ENCODE measurements at regions not wholly inside any gene's neighbourhood (a gene's known extent, or its start where the extent isn't known, plus 50 kb on each side); places are given as distances from the start of the nearest gene placed in this dataset.

DNA sequence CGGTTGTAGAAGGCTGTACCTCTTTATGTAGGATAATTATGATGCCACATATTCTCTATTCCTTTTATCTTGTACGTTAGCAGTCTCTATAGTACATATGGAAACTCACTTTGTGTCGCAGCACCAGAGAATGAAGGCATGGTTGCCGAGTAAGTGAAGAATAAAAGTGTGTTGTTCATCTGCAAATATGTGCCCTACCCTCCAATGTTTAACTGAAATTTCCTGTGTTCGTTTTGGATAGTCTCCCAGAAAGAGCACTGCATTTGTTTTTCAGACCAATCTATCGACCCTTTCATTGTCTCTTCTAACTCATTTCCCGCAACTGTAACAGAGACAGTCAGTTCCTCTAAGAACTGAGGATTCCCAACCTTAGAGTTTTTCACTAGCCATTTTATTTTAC is 592.8 kb downstream of the TUSC7 start:
- Histone ChIP-seq H3K4me3 (ENCODE audit: insufficient read depth in 1 of 2, low read depth in 1 of 2, low read length in 2 of 2) (no peak overlapping the region), H2BK15ac (ENCODE audit: low read depth, poor library complexity, severe bottlenecking) (no peak overlapping the region), H3K4ac (ENCODE audit: low read depth in 1 of 2, low read length in 2 of 2) (no peak overlapping the region), H3K27ac (ENCODE audit: low read length, poor library complexity, severe bottlenecking) (no peak overlapping the region), H2AFZ (ENCODE audit: low read depth, low read length) (no peak overlapping the region), H3K18ac (ENCODE audit: low read depth in 1 of 2, low read length in 2 of 2) (no peak overlapping the region), H3K23ac (ENCODE audit: low read length in 2 of 2) (no peak overlapping the region), H2BK12ac (ENCODE audit: low read length in 2 of 2) (no peak overlapping the region), H3K79me1 (replicated peaks; ENCODE audit: low read length, poor library complexity, severe bottlenecking) (no peaks in the 10 kb centered on the region), H2BK5ac (ENCODE audit: low read depth, low read length, poor library complexity, severe bottlenecking) (no peak overlapping the region), H4K8ac (ENCODE audit: low read length) (no peak overlapping the region), H3K36me3 (ENCODE audit: control insufficient read depth in 1 of 2, insufficient read depth in 2 of 2, low read depth in 1 of 2, low read length in 2 of 2) (no peaks in the 10 kb centered on the region), H2AK5ac (ENCODE audit: low read length, severe bottlenecking) (no peak overlapping the region), H3K4me2 (ENCODE audit: low read length, poor library complexity, severe bottlenecking) (no peak overlapping the region), H3K9ac (ENCODE audit: low read length) (no peak overlapping the region), H3K14ac (ENCODE audit: low read length in 2 of 2) (no peak overlapping the region), H2BK120ac (ENCODE audit: low read depth, low read length) (no peak overlapping the region), H3K4me1 (ENCODE audit: control insufficient read depth, insufficient read depth, low read depth, low read length) (no peaks in the 10 kb centered on the region), H4K91ac (ENCODE audit: low read length) (no peak overlapping the region), H3K27me3 (ENCODE audit: control insufficient read depth in 1 of 2, insufficient read depth in 1 of 2, low read length in 2 of 2) (no peaks in the 10 kb centered on the region), H3K9me3 (ENCODE audit: control insufficient read depth, low read length) (no peaks in the 10 kb centered on the region)
- 88% methylated on average over 5 of the region's 7 CpGs for WGBS
- DNase-seq: no peak

DNA sequence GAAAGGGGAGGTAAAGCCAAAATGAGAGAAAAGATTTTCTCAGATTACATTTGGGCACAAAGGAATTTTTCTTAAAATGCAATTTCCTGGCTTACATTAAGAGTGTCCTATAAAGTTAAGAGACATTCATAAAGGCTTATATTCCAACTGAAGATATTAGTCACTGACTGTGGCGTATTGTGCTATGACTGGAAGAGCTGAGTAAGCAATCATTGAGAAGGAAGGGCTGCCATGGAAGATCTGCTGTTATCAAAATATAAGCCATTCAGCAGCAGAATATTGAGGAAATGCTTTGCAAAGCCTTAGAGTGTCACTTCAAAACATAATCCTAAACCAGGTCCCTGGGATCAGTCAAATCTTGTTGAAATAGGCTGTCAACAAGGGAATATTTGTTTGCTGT is 593.9 kb downstream of the TUSC7 start:
- no peak overlapping the region for H2AFZ ChIP-seq (ENCODE audit: low read depth, low read length)
- H2BK5ac ChIP-seq (ENCODE audit: low read depth, low read length, poor library complexity, severe bottlenecking): no peak overlapping the region
- no peak overlapping the region for H3K18ac ChIP-seq (ENCODE audit: low read depth in 1 of 2, low read length in 2 of 2)
- H3K14ac ChIP-seq (ENCODE audit: low read length in 2 of 2): no peak overlapping the region
- no peak overlapping the region for H2AK5ac ChIP-seq (ENCODE audit: low read length, severe bottlenecking)
- no peak overlapping the region for H2BK120ac ChIP-seq (ENCODE audit: low read depth, low read length)
- H3K23ac ChIP-seq (ENCODE audit: low read length in 2 of 2): no peak overlapping the region
- H2BK15ac ChIP-seq (ENCODE audit: low read depth, poor library complexity, severe bottlenecking): no peak overlapping the region
- no peaks in the 10 kb centered on the region for H3K4me1 ChIP-seq (ENCODE audit: control insufficient read depth, insufficient read depth, low read depth, low read length)
- no peaks in the 10 kb centered on the region for H3K9me3 ChIP-seq (ENCODE audit: control insufficient read depth, low read length)
- no peak for DNase-seq
- H4K8ac ChIP-seq (ENCODE audit: low read length): no peak overlapping the region
- no peak overlapping the region for H2BK12ac ChIP-seq (ENCODE audit: low read length in 2 of 2)
- no peak overlapping the region for H3K4me3 ChIP-seq (ENCODE audit: insufficient read depth in 1 of 2, low read depth in 1 of 2, low read length in 2 of 2)
- no peak overlapping the region for H3K9ac ChIP-seq (ENCODE audit: low read length)
- no peaks in the 10 kb centered on the region for H3K27me3 ChIP-seq (ENCODE audit: control insufficient read depth in 1 of 2, insufficient read depth in 1 of 2, low read length in 2 of 2)
- H3K4ac ChIP-seq (ENCODE audit: low read depth in 1 of 2, low read length in 2 of 2): no peak overlapping the region
- no peaks in the 10 kb centered on the region for H3K36me3 ChIP-seq (ENCODE audit: control insufficient read depth in 1 of 2, insufficient read depth in 2 of 2, low read depth in 1 of 2, low read length in 2 of 2)
- no peaks in the 10 kb centered on the region for H3K79me1 ChIP-seq (replicated peaks; ENCODE audit: low read length, poor library complexity, severe bottlenecking)
- H3K4me2 ChIP-seq (ENCODE audit: low read length, poor library complexity, severe bottlenecking): no peak overlapping the region
- WGBS: 88% methylated on average over 1 of the region's 1 CpG
- H3K27ac ChIP-seq (ENCODE audit: low read length, poor library complexity, severe bottlenecking): no peak overlapping the region
- H4K91ac ChIP-seq (ENCODE audit: low read length): no peak overlapping the region

DNA sequence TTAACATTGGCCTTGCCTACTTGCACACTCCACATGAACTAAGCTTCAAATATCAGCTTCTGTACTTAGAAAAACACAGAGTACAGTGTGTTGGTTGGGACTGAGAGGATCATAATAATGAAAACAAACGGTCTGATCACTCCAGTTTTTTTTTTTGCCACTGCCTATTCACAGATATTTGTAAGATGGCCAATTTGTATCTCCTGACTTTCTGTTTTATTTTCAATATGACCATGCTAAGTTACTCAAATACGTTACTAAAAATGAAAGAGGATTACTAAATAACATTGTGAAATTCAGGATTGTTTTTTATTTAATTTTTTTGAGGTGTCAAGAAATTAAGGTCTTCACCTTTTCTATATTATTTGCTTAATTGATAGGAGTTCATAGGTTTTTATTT is 595.1 kb downstream of the TUSC7 start:
- DNase-seq: no peak
- Histone ChIP-seq H3K14ac (ENCODE audit: low read length in 2 of 2) (no peak overlapping the region), H3K27me3 (ENCODE audit: control insufficient read depth in 1 of 2, insufficient read depth in 1 of 2, low read length in 2 of 2) (no peaks in the 10 kb centered on the region), H3K79me1 (replicated peaks; ENCODE audit: low read length, poor library complexity, severe bottlenecking) (no peaks in the 10 kb centered on the region), H3K4me2 (ENCODE audit: low read length, poor library complexity, severe bottlenecking) (no peak overlapping the region), H3K27ac (ENCODE audit: low read length, poor library complexity, severe bottlenecking) (no peak overlapping the region), H2AFZ (ENCODE audit: low read depth, low read length) (no peak overlapping the region), H2BK5ac (ENCODE audit: low read depth, low read length, poor library complexity, severe bottlenecking) (no peak overlapping the region), H4K8ac (ENCODE audit: low read length) (no peak overlapping the region), H2AK5ac (ENCODE audit: low read length, severe bottlenecking) (no peak overlapping the region), H3K9me3 (ENCODE audit: control insufficient read depth, low read length) (no peaks in the 10 kb centered on the region), H3K23ac (ENCODE audit: low read length in 2 of 2) (no peak overlapping the region), H3K4me3 (ENCODE audit: insufficient read depth in 1 of 2, low read depth in 1 of 2, low read length in 2 of 2) (no peak overlapping the region), H2BK15ac (ENCODE audit: low read depth, poor library complexity, severe bottlenecking) (no peak overlapping the region), H3K4ac (ENCODE audit: low read depth in 1 of 2, low read length in 2 of 2) (no peak overlapping the region), H3K18ac (ENCODE audit: low read depth in 1 of 2, low read length in 2 of 2) (no peak overlapping the region), H2BK120ac (ENCODE audit: low read depth, low read length) (no peak overlapping the region), H3K4me1 (ENCODE audit: control insufficient read depth, insufficient read depth, low read depth, low read length) (no peaks in the 10 kb centered on the region), H4K91ac (ENCODE audit: low read length) (no peak overlapping the region), H3K9ac (ENCODE audit: low read length) (no peak overlapping the region), H3K36me3 (ENCODE audit: control insufficient read depth in 1 of 2, insufficient read depth in 2 of 2, low read depth in 1 of 2, low read length in 2 of 2) (no peaks in the 10 kb centered on the region), H2BK12ac (ENCODE audit: low read length in 2 of 2) (no peak overlapping the region)
- WGBS: no CpG with 5 or more reads among the region's 2 CpGs

DNA sequence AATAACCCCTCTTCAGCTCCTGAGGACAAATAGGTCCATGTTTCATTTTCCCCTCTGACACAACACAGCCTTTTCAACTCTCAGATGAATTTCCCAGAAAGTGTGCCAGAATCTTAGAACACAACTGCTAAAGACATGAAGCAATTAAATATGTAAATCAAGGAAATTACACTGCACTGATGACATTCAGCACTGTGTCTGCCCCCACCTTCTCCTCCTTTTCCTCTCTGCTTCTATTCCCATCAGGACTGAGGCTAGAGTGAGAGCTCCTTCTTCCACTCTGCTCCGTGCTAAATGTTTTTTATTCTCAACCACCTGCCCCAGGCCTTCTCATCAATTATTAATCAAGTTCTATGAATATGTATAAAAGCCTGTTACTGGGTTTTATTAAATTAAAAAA is 596.1 kb downstream of the TUSC7 start:
- Histone ChIP-seq H2BK12ac (ENCODE audit: low read length in 2 of 2) (no peak overlapping the region), H4K8ac (ENCODE audit: low read length) (no peak overlapping the region), H2BK120ac (ENCODE audit: low read depth, low read length) (no peak overlapping the region), H3K4me1 (ENCODE audit: control insufficient read depth, insufficient read depth, low read depth, low read length) (no peaks in the 10 kb centered on the region), H3K4me2 (ENCODE audit: low read length, poor library complexity, severe bottlenecking) (no peak overlapping the region), H3K23ac (ENCODE audit: low read length in 2 of 2) (no peak overlapping the region), H2AK5ac (ENCODE audit: low read length, severe bottlenecking) (no peak overlapping the region), H3K9me3 (ENCODE audit: control insufficient read depth, low read length) (no peaks in the 10 kb centered on the region), H2BK5ac (ENCODE audit: low read depth, low read length, poor library complexity, severe bottlenecking) (no peak overlapping the region), H2BK15ac (ENCODE audit: low read depth, poor library complexity, severe bottlenecking) (no peak overlapping the region), H3K18ac (ENCODE audit: low read depth in 1 of 2, low read length in 2 of 2) (no peak overlapping the region), H3K4me3 (ENCODE audit: insufficient read depth in 1 of 2, low read depth in 1 of 2, low read length in 2 of 2) (no peak overlapping the region), H3K36me3 (ENCODE audit: control insufficient read depth in 1 of 2, insufficient read depth in 2 of 2, low read depth in 1 of 2, low read length in 2 of 2) (no peaks in the 10 kb centered on the region), H2AFZ (ENCODE audit: low read depth, low read length) (no peak overlapping the region), H3K27me3 (ENCODE audit: control insufficient read depth in 1 of 2, insufficient read depth in 1 of 2, low read length in 2 of 2) (no peaks in the 10 kb centered on the region), H3K4ac (ENCODE audit: low read depth in 1 of 2, low read length in 2 of 2) (no peak overlapping the region), H4K91ac (ENCODE audit: low read length) (no peak overlapping the region), H3K79me1 (replicated peaks; ENCODE audit: low read length, poor library complexity, severe bottlenecking) (no peaks in the 10 kb centered on the region), H3K14ac (ENCODE audit: low read length in 2 of 2) (no peak overlapping the region), H3K27ac (ENCODE audit: low read length, poor library complexity, severe bottlenecking) (no peak overlapping the region), H3K9ac (ENCODE audit: low read length) (no peak overlapping the region)
- no peak for DNase-seq
- no CpG with 5 or more reads among the region's 1 CpG for WGBS

All from mesenchymal stem cell (in vitro differentiated cells and primary cell).